ENCODE measurements at regions not wholly inside any gene's neighbourhood (a gene's known extent, or its start where the extent isn't known, plus 50 kb on each side); places are given as distances from the start of the nearest gene placed in this dataset.
"Not testable (repeated sequence)": the region's sequence is repeated elsewhere in the genome, so short reads cannot be mapped to it uniquely, and the experiment has no call there.

DNA sequence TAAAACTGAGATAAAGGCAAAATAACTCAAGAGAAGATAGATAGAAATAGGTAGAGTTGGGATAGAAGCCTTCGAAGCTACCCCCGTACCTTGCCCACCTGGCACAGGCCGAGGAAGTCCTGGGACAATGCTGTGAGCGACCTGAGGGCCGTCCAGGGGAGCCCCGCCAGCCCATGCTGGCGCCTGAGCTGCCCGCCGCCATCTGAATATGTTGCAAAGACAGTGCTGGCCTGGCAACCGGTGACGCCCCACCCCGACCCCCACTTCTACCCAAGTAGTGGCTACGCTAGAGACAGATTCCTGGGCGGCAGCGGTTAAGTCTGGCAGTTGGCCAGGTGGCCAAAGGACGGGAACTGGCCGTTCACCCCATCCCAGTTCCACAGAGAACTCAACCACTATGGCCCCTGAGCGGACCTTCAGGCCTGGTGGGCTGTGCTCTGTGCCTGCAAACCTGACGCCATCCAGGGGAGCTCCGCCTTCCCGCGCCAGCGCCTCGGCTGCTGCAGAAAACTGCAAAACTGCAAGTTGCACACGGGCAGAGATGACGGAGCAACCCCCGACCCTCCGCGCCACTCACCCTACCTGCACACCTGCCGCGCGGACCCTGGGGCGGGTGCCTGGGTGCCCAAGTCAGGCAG, 866.2 kb downstream of the SPATA31A1 start:
- SMC1A ChIA-PET (ENCODE audit: uncharacterized antibody, unreplicated experiment); H4K20me1 ChIP-seq (ENCODE audit: control insufficient read depth, insufficient read depth); BruUV-seq (replicated peaks); H3K36me3 ChIP-seq (ENCODE audit: control insufficient read depth in 2 of 2, insufficient read depth in 2 of 2, low read length in 1 of 2); H3K9ac ChIP-seq (ENCODE audit: control insufficient read depth, insufficient read depth, low read length); H2AFZ ChIP-seq (ENCODE audit: control insufficient read depth, low read depth, low read length); H3K9me3 ChIP-seq (replicated peaks; ENCODE audit: control insufficient read depth, insufficient read depth, low read length); H3K4me3 ChIP-seq; intact Hi-C loops (cut with micrococcal nuclease; ENCODE audit: unreplicated experiment); ATAC-seq; RAD21 ChIA-PET (ENCODE audit: unreplicated experiment); H3K27me3 ChIP-seq (replicated peaks in 1 of 2; ENCODE audit: control insufficient read depth in 2 of 2, insufficient read depth in 2 of 2, low read length in 1 of 2); in situ Hi-C loops (cut with MboI); H3K4me2 ChIP-seq (ENCODE audit: control insufficient read depth, insufficient read depth); POLR2A ChIA-PET; H3K79me2 ChIP-seq (ENCODE audit: control insufficient read depth, insufficient read depth, low read length); DNase-seq (ENCODE audit: low read depth, low spot score); H3K27ac ChIP-seq (ENCODE audit: control insufficient read depth, insufficient read depth); H3K4me1 ChIP-seq (ENCODE audit: control insufficient read depth, insufficient read depth, low read length); FAIRE-seq; CTCF ChIA-PET: not testable (repeated sequence)
- whole genome bisulfite sequencing (ENCODE audit: insufficient coverage, insufficient replicate concordance, low lambda C conversion rate, missing lambda C conversion rate): no CpG with 5 or more reads among the region's 33 CpGs

DNA sequence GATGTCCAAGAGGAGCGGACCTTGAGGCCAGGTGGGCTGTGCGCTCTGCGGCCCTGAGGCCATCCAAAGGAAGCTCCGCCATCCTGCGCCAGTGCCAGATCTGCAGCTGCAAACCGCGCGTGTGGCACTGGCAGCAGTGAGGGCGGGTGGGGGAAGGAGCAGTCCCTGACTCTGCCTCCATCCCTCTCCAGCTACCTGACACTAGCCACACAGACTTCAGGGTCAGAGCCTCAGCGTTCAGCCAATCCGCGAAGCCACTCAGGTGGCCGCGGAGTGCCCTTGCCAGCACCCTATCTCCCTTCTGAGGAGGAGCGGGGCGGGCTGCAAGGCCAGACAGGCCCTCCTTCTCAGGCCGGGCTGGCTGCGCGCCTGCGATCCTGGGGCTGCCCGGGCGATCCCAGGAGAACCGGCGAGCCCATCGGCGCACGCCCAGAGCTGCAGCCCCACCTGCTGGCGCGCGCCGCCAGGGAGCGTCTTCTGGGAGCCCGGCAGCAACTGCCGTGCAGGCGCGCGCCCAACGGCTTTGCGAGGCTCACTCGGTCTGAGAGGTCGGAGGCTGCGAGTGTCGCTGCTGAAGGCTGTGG, 867.2 kb downstream of the SPATA31A1 start:
- H3K27me3 ChIP-seq (replicated peaks in 1 of 2; ENCODE audit: control insufficient read depth in 2 of 2, insufficient read depth in 2 of 2, low read length in 1 of 2); RAD21 ChIA-PET (ENCODE audit: unreplicated experiment); H3K9ac ChIP-seq (ENCODE audit: control insufficient read depth, insufficient read depth, low read length); CTCF ChIA-PET; BruUV-seq (replicated peaks); POLR2A ChIA-PET; SMC1A ChIA-PET (ENCODE audit: uncharacterized antibody, unreplicated experiment); H3K27ac ChIP-seq (ENCODE audit: control insufficient read depth, insufficient read depth); H3K79me2 ChIP-seq (ENCODE audit: control insufficient read depth, insufficient read depth, low read length); FAIRE-seq; DNase-seq (ENCODE audit: low read depth, low spot score); ATAC-seq; intact Hi-C loops (cut with micrococcal nuclease; ENCODE audit: unreplicated experiment); H4K20me1 ChIP-seq (ENCODE audit: control insufficient read depth, insufficient read depth); in situ Hi-C loops (cut with MboI); H3K4me2 ChIP-seq (ENCODE audit: control insufficient read depth, insufficient read depth); H2AFZ ChIP-seq (ENCODE audit: control insufficient read depth, low read depth, low read length); H3K36me3 ChIP-seq (ENCODE audit: control insufficient read depth in 2 of 2, insufficient read depth in 2 of 2, low read length in 1 of 2); H3K9me3 ChIP-seq (replicated peaks; ENCODE audit: control insufficient read depth, insufficient read depth, low read length); H3K4me3 ChIP-seq; H3K4me1 ChIP-seq (ENCODE audit: control insufficient read depth, insufficient read depth, low read length): not testable (repeated sequence)
- WGBS (ENCODE audit: insufficient coverage, insufficient replicate concordance, low lambda C conversion rate, missing lambda C conversion rate): no CpG with 5 or more reads among the region's 43 CpGs

DNA sequence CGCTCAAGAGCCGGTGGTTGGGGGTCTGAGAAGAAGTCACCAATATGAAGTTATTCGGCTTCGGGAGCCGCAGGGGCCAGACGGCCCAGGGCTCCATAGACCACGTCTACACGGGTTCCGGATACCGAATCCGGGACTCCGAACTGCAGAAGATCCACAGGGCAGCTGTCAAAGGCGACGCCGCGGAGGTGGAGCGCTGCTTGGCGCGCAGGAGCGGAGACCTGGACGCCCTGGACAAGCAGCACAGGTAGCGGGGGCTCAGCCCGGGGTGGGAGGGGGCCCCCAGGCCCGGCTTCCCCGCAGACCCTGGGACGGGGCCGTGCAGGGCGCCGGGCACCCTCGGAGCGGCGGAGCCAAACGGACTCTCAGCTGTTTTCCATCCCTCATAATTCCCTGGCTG, 867.9 kb downstream of the SPATA31A1 start:
- H3K27me3 ChIP-seq (replicated peaks in 1 of 2; ENCODE audit: control insufficient read depth in 2 of 2, insufficient read depth in 2 of 2, low read length in 1 of 2); intact Hi-C loops (cut with micrococcal nuclease; ENCODE audit: unreplicated experiment); H2AFZ ChIP-seq (ENCODE audit: control insufficient read depth, low read depth, low read length); H3K79me2 ChIP-seq (ENCODE audit: control insufficient read depth, insufficient read depth, low read length); DNase-seq (ENCODE audit: low read depth, low spot score); CTCF ChIA-PET; RAD21 ChIA-PET (ENCODE audit: unreplicated experiment); POLR2A ChIA-PET; H3K9me3 ChIP-seq (replicated peaks; ENCODE audit: control insufficient read depth, insufficient read depth, low read length); H3K27ac ChIP-seq (ENCODE audit: control insufficient read depth, insufficient read depth); in situ Hi-C loops (cut with MboI); ATAC-seq; H3K4me1 ChIP-seq (ENCODE audit: control insufficient read depth, insufficient read depth, low read length); SMC1A ChIA-PET (ENCODE audit: uncharacterized antibody, unreplicated experiment); H3K4me2 ChIP-seq (ENCODE audit: control insufficient read depth, insufficient read depth); FAIRE-seq; H3K9ac ChIP-seq (ENCODE audit: control insufficient read depth, insufficient read depth, low read length); H3K36me3 ChIP-seq (ENCODE audit: control insufficient read depth in 2 of 2, insufficient read depth in 2 of 2, low read length in 1 of 2); H4K20me1 ChIP-seq (ENCODE audit: control insufficient read depth, insufficient read depth); H3K4me3 ChIP-seq: not testable (repeated sequence)
- TSS peak; percentile 99 for BruUV-seq (replicated peaks)
- WGBS (ENCODE audit: insufficient coverage, insufficient replicate concordance, low lambda C conversion rate, missing lambda C conversion rate): 20% methylated on average over 9 of the region's 33 CpGs
